ENCODE measurements at regions not wholly inside any gene's neighbourhood (a gene's known extent, or its start where the extent isn't known, plus 50 kb on each side); places are given as distances from the start of the nearest gene placed in this dataset.

- Histone ChIP-seq H3K27ac (no peak overlapping the region), H3K9me3 (no peaks in the 10 kb centered on the region), H3K27me3 (replicated peaks; ENCODE audit: insufficient read depth) (no peaks in the 10 kb centered on the region), H3K36me3 (no peaks in the 10 kb centered on the region), H3K4me1 (replicated peaks) (no peaks in the 10 kb centered on the region), H3K4me3 (no peak overlapping the region)
- WGBS: 84% methylated on average over 3 of the region's 3 CpGs
- DNase-seq (ENCODE audit: low spot score): no peak
- intact Hi-C loops (cut with DNase I): no loop called here
- TF ChIP-seq CTCF (IDR thresholded peaks at IDR 0.05): no peak
- no peak for TF ChIP-seq POLR2A (IDR thresholded peaks at IDR 0.05)
- TF ChIP-seq POLR2AphosphoS5 (IDR thresholded peaks at IDR 0.05): no peak
Measured at GRCh38 chr3:194888916-194889315, 203.2 kb downstream of the FAM43A start.

GRCh38 chr3:194890091-194890490 lies 204.4 kb downstream of the FAM43A start:
- Histone ChIP-seq H3K9me3 (no peaks in the 10 kb centered on the region), H3K4me1 (replicated peaks) (no peaks in the 10 kb centered on the region), H3K27ac (no peak overlapping the region), H3K27me3 (replicated peaks; ENCODE audit: insufficient read depth) (no peaks in the 10 kb centered on the region), H3K4me3 (no peak overlapping the region), H3K36me3 (no peaks in the 10 kb centered on the region)
- intact Hi-C loops (cut with DNase I): no loop called here
- no peak for DNase-seq (ENCODE audit: low spot score)
- 63% methylated on average over 7 of the region's 7 CpGs for WGBS
- TF ChIP-seq CTCF (IDR thresholded peaks at IDR 0.05) (no peak), POLR2A (IDR thresholded peaks at IDR 0.05) (no peak), POLR2AphosphoS5 (IDR thresholded peaks at IDR 0.05) (no peak)

GRCh38 chr3:194893121-194893987 lies 207.7 kb downstream of the FAM43A start:
- H3K27me3 ChIP-seq (replicated peaks; ENCODE audit: insufficient read depth): no peaks in the 10 kb centered on the region
- H3K4me3 ChIP-seq: no peak overlapping the region
- no peaks in the 10 kb centered on the region for H3K36me3 ChIP-seq
- TF ChIP-seq POLR2A (IDR thresholded peaks at IDR 0.05): no peak
- no peak for TF ChIP-seq POLR2AphosphoS5 (IDR thresholded peaks at IDR 0.05)
- TF ChIP-seq CTCF (IDR thresholded peaks at IDR 0.05): no peak
- H3K4me1 ChIP-seq (replicated peaks): no peaks in the 10 kb centered on the region
- H3K27ac ChIP-seq: no peak overlapping the region
- no peak for DNase-seq (ENCODE audit: low spot score)
- no peaks in the 10 kb centered on the region for H3K9me3 ChIP-seq
- WGBS: 90% methylated on average over 4 of the region's 4 CpGs
- intact Hi-C loops (cut with DNase I): no loop called here

- Histone ChIP-seq H3K27ac (no peak overlapping the region), H3K4me1 (replicated peaks) (no peaks in the 10 kb centered on the region), H3K36me3 (no peaks in the 10 kb centered on the region), H3K9me3 (no peaks in the 10 kb centered on the region), H3K27me3 (replicated peaks; ENCODE audit: insufficient read depth) (no peaks in the 10 kb centered on the region), H3K4me3 (no peak overlapping the region)
- no peak for TF ChIP-seq CTCF (IDR thresholded peaks at IDR 0.05)
- no peak for TF ChIP-seq POLR2A (IDR thresholded peaks at IDR 0.05)
- TF ChIP-seq POLR2AphosphoS5 (IDR thresholded peaks at IDR 0.05): no peak
- DNase-seq (ENCODE audit: low spot score): no peak
- intact Hi-C loops (cut with DNase I): no loop called here
Measured at GRCh38 chr3:194894538-194894937, 208.9 kb downstream of the FAM43A start.

Measured in prostate gland (tissue), 2 donors.